HL-60 (cell line): ENCODE measurements at regions not wholly inside any gene's neighbourhood (a gene's known extent, or its start where the extent isn't known, plus 50 kb on each side); places are given as distances from the start of the nearest gene placed in this dataset.

ENCODE experiments used
- DNase-seq, 2 experiments: peaks; one replicate each; pipeline ENCODE4 v3.0.0-alpha.2; 2010 to 2020; ENCODE audit warnings: low read depth in 1 of 2, low spot score in 1 of 2
- H3K27ac ChIP-seq: fragments of 250-450 bp; sonication (Bioruptor Pico); replicated peaks from 2 replicates; pipeline ENCODE4 v1.5.1; 2020; ENCODE audit warnings: mild to moderate bottlenecking, moderate library complexity
- H3K27me3 ChIP-seq: fragments of 250-450 bp; sonication (Bioruptor Pico); 2 replicates; pipeline ENCODE4 v1.5.1; 2021; ENCODE audit warnings: mild to moderate bottlenecking, moderate library complexity; ENCODE audit not compliant: insufficient read depth, poor library complexity, severe bottlenecking
- H3K4me3 ChIP-seq: replicated peaks from 2 replicates; pipeline ENCODE4 v1.5.1; 2011; ENCODE audit warnings: mild to moderate bottlenecking, control low read depth, low read length; ENCODE audit not compliant: insufficient read depth
- CTCF ChIP-seq: IDR thresholded peaks from one replicate; pipeline ENCODE4 v1.5.1; 2011; ENCODE audit warnings: low read length, control low read depth, inconsistent platforms; ENCODE audit not compliant: insufficient read depth
- GABPA ChIP-seq: IDR thresholded peaks from 2 replicates; pipeline ENCODE4 v1.6.1; 2012; ENCODE audit warnings: low read depth
- POLR2AphosphoS5 ChIP-seq: IDR thresholded peaks from 2 replicates; pipeline ENCODE4 v1.6.1; 2012; ENCODE audit warnings: low read depth
- SPI1 ChIP-seq: IDR thresholded peaks from 2 replicates; pipeline ENCODE4 v1.6.1; 2012; ENCODE audit warnings: low read depth, mild to moderate bottlenecking, borderline replicate concordance
- TF ChIP-seq, protein P1 (sequence below): IDR thresholded peaks from 2 replicates; pipeline ENCODE4 v1.6.1; 2012; ENCODE audit warnings: low read depth; ENCODE audit not compliant: insufficient replicate concordance

DNA sequence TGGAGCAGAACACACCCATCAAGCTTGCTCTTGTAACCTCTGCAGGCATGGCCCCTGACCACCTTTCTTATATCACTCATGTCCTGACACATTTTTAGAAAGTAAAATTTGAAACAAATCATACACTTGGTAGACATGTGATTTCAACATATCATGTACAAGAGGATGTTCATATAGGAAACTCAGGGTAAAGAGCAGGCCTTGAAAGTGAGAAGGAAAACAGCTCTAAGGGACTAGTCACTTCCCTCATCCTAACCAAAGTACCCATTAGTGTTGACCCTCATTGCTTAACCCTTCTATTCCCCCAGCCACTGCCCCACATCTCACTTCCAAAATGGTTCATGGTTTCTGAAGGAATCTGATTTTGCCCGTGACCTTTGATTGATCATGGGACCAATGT lies 492.4 kb upstream of the KLF4 start:
- H3K4me3 ChIP-seq, result no peak overlapping the region
- TF ChIP-seq GABPA (no peak), SPI1 (no peak), CTCF (no peak), POLR2AphosphoS5 (no peak)
- TF ChIP-seq, protein P1, sequence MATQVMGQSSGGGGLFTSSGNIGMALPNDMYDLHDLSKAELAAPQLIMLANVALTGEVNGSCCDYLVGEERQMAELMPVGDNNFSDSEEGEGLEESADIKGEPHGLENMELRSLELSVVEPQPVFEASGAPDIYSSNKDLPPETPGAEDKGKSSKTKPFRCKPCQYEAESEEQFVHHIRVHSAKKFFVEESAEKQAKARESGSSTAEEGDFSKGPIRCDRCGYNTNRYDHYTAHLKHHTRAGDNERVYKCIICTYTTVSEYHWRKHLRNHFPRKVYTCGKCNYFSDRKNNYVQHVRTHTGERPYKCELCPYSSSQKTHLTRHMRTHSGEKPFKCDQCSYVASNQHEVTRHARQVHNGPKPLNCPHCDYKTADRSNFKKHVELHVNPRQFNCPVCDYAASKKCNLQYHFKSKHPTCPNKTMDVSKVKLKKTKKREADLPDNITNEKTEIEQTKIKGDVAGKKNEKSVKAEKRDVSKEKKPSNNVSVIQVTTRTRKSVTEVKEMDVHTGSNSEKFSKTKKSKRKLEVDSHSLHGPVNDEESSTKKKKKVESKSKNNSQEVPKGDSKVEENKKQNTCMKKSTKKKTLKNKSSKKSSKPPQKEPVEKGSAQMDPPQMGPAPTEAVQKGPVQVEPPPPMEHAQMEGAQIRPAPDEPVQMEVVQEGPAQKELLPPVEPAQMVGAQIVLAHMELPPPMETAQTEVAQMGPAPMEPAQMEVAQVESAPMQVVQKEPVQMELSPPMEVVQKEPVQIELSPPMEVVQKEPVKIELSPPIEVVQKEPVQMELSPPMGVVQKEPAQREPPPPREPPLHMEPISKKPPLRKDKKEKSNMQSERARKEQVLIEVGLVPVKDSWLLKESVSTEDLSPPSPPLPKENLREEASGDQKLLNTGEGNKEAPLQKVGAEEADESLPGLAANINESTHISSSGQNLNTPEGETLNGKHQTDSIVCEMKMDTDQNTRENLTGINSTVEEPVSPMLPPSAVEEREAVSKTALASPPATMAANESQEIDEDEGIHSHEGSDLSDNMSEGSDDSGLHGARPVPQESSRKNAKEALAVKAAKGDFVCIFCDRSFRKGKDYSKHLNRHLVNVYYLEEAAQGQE, result no peak
- DNase-seq, result no peak
- no peaks in the 10 kb centered on the region for H3K27me3 ChIP-seq
- no peak overlapping the region for H3K27ac ChIP-seq

GRCh38 chr9:107980984-107981383 lies 491.4 kb upstream of the KLF4 start:
- TF ChIP-seq SPI1, result no peak
- TF ChIP-seq POLR2AphosphoS5, result no peak

DNA sequence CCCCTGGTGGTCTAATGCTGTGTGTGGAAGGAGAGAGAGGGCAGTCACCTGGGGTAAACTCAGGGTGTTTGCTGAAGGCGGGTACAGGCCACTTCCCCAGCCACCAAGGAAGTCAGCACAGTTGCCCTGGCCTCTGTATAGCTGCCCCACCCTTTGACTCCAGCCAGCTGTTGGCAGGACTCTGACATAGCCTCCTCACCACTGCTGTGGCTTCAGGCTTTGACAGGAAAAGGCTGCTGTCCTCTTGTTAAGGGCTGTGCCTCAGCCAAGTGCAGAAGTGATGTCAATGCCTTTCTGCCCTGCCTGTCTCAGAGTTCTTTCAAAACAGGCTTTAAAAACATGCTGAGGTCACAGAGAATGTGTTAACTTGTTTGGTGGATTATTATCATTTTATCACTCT lies 487.2 kb upstream of the KLF4 start:
- Histone ChIP-seq H3K27me3 (no peaks in the 10 kb centered on the region), H3K4me3 (no peak overlapping the region), H3K27ac (no peak overlapping the region)
- no peak for DNase-seq
- TF ChIP-seq CTCF, result no peak

More at GRCh38 chr9:107980984-107981383, 491.4 kb upstream of the KLF4 start:
- H3K27ac ChIP-seq, result no peak overlapping the region
- H3K27me3 ChIP-seq, result no peaks in the 10 kb centered on the region
- H3K4me3 ChIP-seq, result no peak overlapping the region
- no peak for DNase-seq

DNA sequence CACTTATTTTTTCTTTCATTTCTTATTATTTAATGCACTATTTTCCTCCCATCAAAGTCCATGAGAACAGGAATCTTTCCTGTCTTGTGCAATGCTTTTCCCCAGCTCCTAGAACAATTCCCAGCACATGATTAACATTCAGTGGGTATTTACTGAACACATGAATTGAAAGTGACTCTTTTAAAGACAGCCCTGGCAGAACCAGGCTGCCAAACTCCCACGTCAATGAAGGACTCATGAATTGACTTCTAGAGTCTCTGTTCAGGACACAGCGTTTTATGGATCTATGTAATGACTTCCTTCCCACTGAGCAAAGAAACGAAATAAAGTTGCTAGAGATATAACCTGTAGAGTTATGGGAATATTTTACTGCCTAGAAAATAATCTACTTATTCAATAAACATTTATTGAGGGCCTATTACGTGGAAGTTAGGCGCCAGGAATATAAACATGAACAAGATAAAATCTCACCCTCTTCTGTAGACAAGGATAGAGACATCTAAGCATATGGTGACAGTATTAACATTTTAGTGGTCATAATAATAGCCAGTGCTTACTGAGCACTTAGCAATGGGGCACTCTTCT lies 485.9 kb upstream of the KLF4 start:
- DNase-seq, result no peak
- Histone ChIP-seq H3K4me3 (no peak overlapping the region), H3K27ac (no peak overlapping the region), H3K27me3 (no peaks in the 10 kb centered on the region)
- no peak for TF ChIP-seq POLR2AphosphoS5
- no peak for TF ChIP-seq GABPA
- no peak for TF ChIP-seq SPI1
- TF ChIP-seq CTCF, result no peak
- TF ChIP-seq, protein P1, result no peak
